LNCaP clone FGC (cell line): ENCODE measurements at regions not wholly inside any gene's neighbourhood (a gene's known extent, or its start where the extent isn't known, plus 50 kb on each side); places are given as distances from the start of the nearest gene placed in this dataset.

Experiments used
- DNase-seq: peaks from one replicate; pipeline ENCODE4 v3.0.0-alpha.2; 2011; ENCODE audit warnings: low read depth
- H3K4me3 ChIP-seq: 2 replicates; pipeline ENCODE4 v1.5.1; 2011; ENCODE audit warnings: mild to moderate bottlenecking, low read depth, low read length, control low read depth
- CTCF ChIP-seq: IDR thresholded peaks from 2 replicates; pipeline ENCODE4 v1.5.1; 2012; ENCODE audit warnings: mild to moderate bottlenecking; ENCODE audit not compliant: control insufficient read depth, insufficient read depth; ENCODE audit errors: extremely low read depth

- no peak for DNase-seq
- no peak overlapping the region for H3K4me3 ChIP-seq
- TF ChIP-seq CTCF, result no peak
These were observed 156.4 kb upstream of the SMIM23 start for GRCh38 chr5:171629221-171629620.

- no peak overlapping the region for H3K4me3 ChIP-seq
- TF ChIP-seq CTCF, result peak; percentile 70
- DNase-seq, result no peak
These were observed 155.8 kb upstream of the SMIM23 start for GRCh38 chr5:171629628-171630349.

GRCh38 chr5:171630350-171631065, 155.1 kb upstream of the SMIM23 start:
- no peak for TF ChIP-seq CTCF
- H3K4me3 ChIP-seq, result no peak overlapping the region
- no peak for DNase-seq

- no peak for TF ChIP-seq CTCF
- no peak overlapping the region for H3K4me3 ChIP-seq
- DNase-seq, result no peak
These were observed 153.0 kb upstream of the SMIM23 start for GRCh38 chr5:171632616-171633015.

- DNase-seq, result no peak
- no peak for TF ChIP-seq CTCF
- H3K4me3 ChIP-seq, result no peak overlapping the region
These were observed 151.7 kb upstream of the SMIM23 start for GRCh38 chr5:171633776-171634470.

GRCh38 chr5:171634511-171634910, 151.1 kb upstream of the SMIM23 start:
- TF ChIP-seq CTCF, result no peak
- H3K4me3 ChIP-seq, result no peak overlapping the region

More at GRCh38 chr5:171634511-171634910, 151.1 kb upstream of the SMIM23 start:
- DNase-seq, result no peak
